CD14-positive monocyte (primary cell): ENCODE measurements at regions not wholly inside any gene's neighbourhood (a gene's known extent, or its start where the extent isn't known, plus 50 kb on each side); places are given as distances from the start of the nearest gene placed in this dataset.

Source experiments
- DNase-seq, 3 donors: peaks; one replicate each; pipeline ENCODE4 v3.0.0-alpha.2; 2011 to 2022
- H2AFZ ChIP-seq: 2 replicates; pipeline ENCODE4 v1.6.0; 2012; ENCODE audit warnings: mild to moderate bottlenecking, low read depth, low read length, inconsistent platforms; ENCODE audit not compliant: insufficient read depth, poor library complexity, severe bottlenecking
- H3K27ac ChIP-seq, 2 donors: 1 replicate in 1 of 2; 2 replicates in 1 of 2; pipeline ENCODE4 v1.5.1; 2012 to 2013; ENCODE audit warnings: low read length in 2 of 2, control low read depth in 1 of 2, inconsistent platforms in 1 of 2, low read depth in 1 of 2, mild to moderate bottlenecking in 1 of 2
- H3K27me3 ChIP-seq, 2 donors: one replicate each; pipeline versions ENCODE4 v1.6.0 to v1.6.1; 2011 to 2013; ENCODE audit warnings: low read length in 2 of 2; ENCODE audit not compliant: control insufficient read depth in 2 of 2, insufficient read depth in 2 of 2
- H3K36me3 ChIP-seq, 2 donors: replicated peaks in 1 of 2; 1 replicate in 1 of 2; 2 replicates in 1 of 2; pipeline versions ENCODE4 v1.5.1 to v1.6.1; 2012 to 2013; ENCODE audit warnings: low read length in 2 of 2, control low read depth in 1 of 2, inconsistent platforms in 1 of 2, mild to moderate bottlenecking in 1 of 2; ENCODE audit not compliant: insufficient read depth in 2 of 2, control insufficient read depth in 1 of 2
- H3K4me1 ChIP-seq, 2 donors: 1 replicate in 1 of 2; 2 replicates in 1 of 2; pipeline versions ENCODE4 v1.5.1 to v1.6.1; 2012 to 2013; ENCODE audit warnings: low read length in 2 of 2, control low read depth in 1 of 2, inconsistent platforms in 1 of 2, mild to moderate bottlenecking in 1 of 2, moderate library complexity in 1 of 2; ENCODE audit not compliant: insufficient read depth in 2 of 2, control insufficient read depth in 1 of 2
- H3K4me2 ChIP-seq: replicated peaks from 2 replicates; pipeline ENCODE3; 2012; ENCODE audit warnings: low read length, moderate library complexity, mild to moderate bottlenecking; ENCODE audit not compliant: poor library complexity, severe bottlenecking; ENCODE audit errors: extremely low read depth
- H3K4me3 ChIP-seq, 3 experiments: fragments of 200-600 bp in 1 of 3; sonication (generic) in 1 of 3; replicated peaks in 1 of 3; 1 replicate in 2 of 3; 2 replicates in 1 of 3; pipeline ENCODE4 v1.5.1; 2011 to 2013; ENCODE audit warnings: low read length in 3 of 3, mild to moderate bottlenecking in 3 of 3, control low read depth in 2 of 3, low read depth in 2 of 3, inconsistent platforms in 1 of 3, moderate library complexity in 1 of 3
- H3K79me2 ChIP-seq: 2 replicates; pipeline ENCODE4 v1.6.0; 2012; ENCODE audit warnings: mild to moderate bottlenecking, control low read depth, inconsistent platforms, low read length, moderate library complexity; ENCODE audit not compliant: insufficient read depth
- H3K9ac ChIP-seq: 2 replicates; pipeline ENCODE4 v1.6.0; 2017; ENCODE audit warnings: low read length, mild to moderate bottlenecking; ENCODE audit not compliant: insufficient read depth, poor library complexity, severe bottlenecking
- H3K9me3 ChIP-seq, 2 donors: replicated peaks in 1 of 2; 1 replicate in 1 of 2; 2 replicates in 1 of 2; pipeline versions ENCODE4 v1.5.1 to v1.6.1; 2012 to 2013; ENCODE audit warnings: low read length in 2 of 2, control low read depth in 1 of 2; ENCODE audit not compliant: control insufficient read depth in 1 of 2, insufficient read depth in 1 of 2
- H4K20me1 ChIP-seq: 2 replicates; pipeline ENCODE4 v1.6.0; 2012; ENCODE audit warnings: mild to moderate bottlenecking, low read length, control low read depth, moderate library complexity; ENCODE audit not compliant: insufficient read depth
- H3K27ac Mint-ChIP-seq, 7 donors: one replicate each; pipeline ENCODE4 v1.8.0; 2020; ENCODE audit warnings: mild to moderate bottlenecking in 7 of 7, mixed read lengths in 7 of 7, moderate library complexity in 6 of 7, inconsistent platforms in 2 of 7
- H3K27me3 Mint-ChIP-seq, 3 donors: one replicate each; pipeline ENCODE4 v1.8.0; 2021 to 2022; ENCODE audit warnings: low read depth in 3 of 3, mild to moderate bottlenecking in 3 of 3, mixed read lengths in 3 of 3, moderate library complexity in 3 of 3, inconsistent platforms in 1 of 3
- H3K36me3 Mint-ChIP-seq, 2 donors: one replicate each; pipeline ENCODE4 v1.8.0; 2020; ENCODE audit warnings: mixed read lengths in 2 of 2, inconsistent platforms in 1 of 2, mild to moderate bottlenecking in 1 of 2
- H3K4me1 Mint-ChIP-seq: one replicate; pipeline ENCODE4 v1.8.0; 2020; ENCODE audit warnings: mild to moderate bottlenecking, mixed read lengths
- H3K4me3 Mint-ChIP-seq, 2 donors: one replicate each; pipeline ENCODE4 v1.8.0; 2020; ENCODE audit warnings: mild to moderate bottlenecking in 2 of 2, mixed read lengths in 2 of 2, moderate library complexity in 1 of 2
- H3K9me3 Mint-ChIP-seq, 7 donors: one replicate each; pipeline ENCODE4 v1.8.0; 2020 to 2022; ENCODE audit warnings: mixed read lengths in 7 of 7, mild to moderate bottlenecking in 6 of 7, moderate library complexity in 6 of 7, inconsistent platforms in 2 of 7
- CTCF ChIP-seq: fragments of 200-600 bp; IDR thresholded peaks from one replicate; pipeline ENCODE4 v1.8.0; 2022; ENCODE audit warnings: antibody characterized with exemption, mild to moderate bottlenecking
- WGBS: methylation state at CpG from one replicate; pipeline ENCODE4 v1.1.5; 2013; ENCODE audit warnings: missing lambda C conversion rate; ENCODE audit not compliant: insufficient coverage; 5-methylcytosine and 5-hydroxymethylcytosine counted together
- intact Hi-C, 2 donors: fragments of 100-400 bp; cut with micrococcal nuclease; formaldehyde crosslinking; loops; one replicate each; pipeline versions ENCODE4 v1.15.0 to v1.15.1; 2023

GRCh38 chr10:4076983-4077382 lies 292.0 kb upstream of the KLF6 start:
- no peak overlapping the region for H3K27ac ChIP-seq
- no peak overlapping the region for H3K9ac ChIP-seq
- H3K27me3 ChIP-seq: no peaks in the 10 kb centered on the region
- 100% methylated on average over 3 of the region's 9 CpGs for WGBS
- TF ChIP-seq CTCF: no peak
- no peak overlapping the region for H3K4me3 Mint-ChIP-seq
- H3K4me2 ChIP-seq: no peak overlapping the region
- no peak overlapping the region for H3K4me3 ChIP-seq
- H3K79me2 ChIP-seq: no peaks in the 10 kb centered on the region
- no peaks in the 10 kb centered on the region for H4K20me1 ChIP-seq
- H3K27ac Mint-ChIP-seq: no peak overlapping the region
- H3K9me3 Mint-ChIP-seq: peaks cover 0 to 5% (median 0%) of the 10 kb centered on the region in 7 donors
- DNase-seq: no peak
- no peaks in the 10 kb centered on the region for H3K36me3 Mint-ChIP-seq
- H2AFZ ChIP-seq: no peak overlapping the region
- peaks cover 2 to 3% (median 2%) of the 10 kb centered on the region in 3 donors for H3K27me3 Mint-ChIP-seq
- peaks cover 25% of the 10 kb centered on the region for H3K4me1 Mint-ChIP-seq
- intact Hi-C loops: no loop called here
- H3K9me3 ChIP-seq: no peaks in the 10 kb centered on the region
- H3K36me3 ChIP-seq: no peaks in the 10 kb centered on the region
- peaks cover 22 to 25% of the 10 kb centered on the region in 2 donors for H3K4me1 ChIP-seq

GRCh38 chr10:4075443-4075842 lies 290.4 kb upstream of the KLF6 start:
- no peak overlapping the region for H3K4me2 ChIP-seq
- no peak overlapping the region for H2AFZ ChIP-seq
- no peaks in the 10 kb centered on the region for H3K36me3 ChIP-seq
- TF ChIP-seq CTCF: no peak
- 100% methylated on average over 4 of the region's 7 CpGs for WGBS
- H3K9ac ChIP-seq: no peak overlapping the region
- H3K9me3 ChIP-seq: no peaks in the 10 kb centered on the region
- H3K27me3 ChIP-seq: no peaks in the 10 kb centered on the region
- intact Hi-C loops: no loop called here
- no peak overlapping the region for H3K4me3 Mint-ChIP-seq
- peaks cover 9 to 11% of the 10 kb centered on the region in 2 donors for H3K4me1 ChIP-seq
- H3K4me1 Mint-ChIP-seq: peaks cover 15% of the 10 kb centered on the region
- H3K79me2 ChIP-seq: no peaks in the 10 kb centered on the region
- peaks cover 0 to 3% (median 0%) of the 10 kb centered on the region in 7 donors for H3K9me3 Mint-ChIP-seq
- H4K20me1 ChIP-seq: no peaks in the 10 kb centered on the region
- H3K27ac ChIP-seq: no peak overlapping the region
- no peaks in the 10 kb centered on the region for H3K36me3 Mint-ChIP-seq
- H3K27ac Mint-ChIP-seq: peak overlapping the region in 1 of 7 donors; percentile 24
- no peak overlapping the region for H3K4me3 ChIP-seq
- peaks cover 2 to 4% (median 3%) of the 10 kb centered on the region in 3 donors for H3K27me3 Mint-ChIP-seq
- DNase-seq: no peak
